Tibial artery (tissue), 4 donors: ENCODE measurements at regions not wholly inside any gene's neighbourhood (a gene's known extent, or its start where the extent isn't known, plus 50 kb on each side); places are given as distances from the start of the nearest gene placed in this dataset.
"Not testable (repeated sequence)": the region's sequence is repeated elsewhere in the genome, so short reads cannot be mapped to it uniquely, and the experiment has no call there.

Experiments
- DNase-seq, 2 donors: peaks; one replicate each; pipeline ENCODE4 v3.0.0-alpha.2; 2019
- H3K27ac ChIP-seq, 2 donors: fragments of 200-600 bp; sonication (generic) in 1 of 2; 1 replicate in 1 of 2; 2 replicates in 1 of 2; pipeline ENCODE4 v1.5.1; 2018 to 2019; ENCODE audit warnings: mild to moderate bottlenecking in 1 of 2
- H3K27me3 ChIP-seq, 2 donors: fragments of 200-600 bp; sonication (generic) in 1 of 2; one replicate each; pipeline versions ENCODE4 v1.5.1 to v1.6.0; 2016 to 2019
- H3K36me3 ChIP-seq, 3 donors: fragments of 200-600 bp; sonication (generic) in 2 of 3; one replicate each; pipeline ENCODE4 v1.5.1; 2016 to 2019; ENCODE audit warnings: mild to moderate bottlenecking in 2 of 3
- H3K4me1 ChIP-seq, 4 donors: fragments of 200-600 bp; sonication (generic) in 2 of 4; 1 replicate in 3 of 4; 2 replicates in 1 of 4; pipeline ENCODE4 v1.5.1; 2016 to 2019
- H3K4me3 ChIP-seq, 2 donors: fragments of 200-600 bp; sonication (generic) in 1 of 2; 1 replicate in 1 of 2; 2 replicates in 1 of 2; pipeline ENCODE4 v1.5.1; 2018 to 2019; ENCODE audit warnings: mild to moderate bottlenecking in 2 of 2
- H3K9me3 ChIP-seq, 3 donors: fragments of 200-600 bp; sonication (generic) in 1 of 3; one replicate each; pipeline ENCODE4 v1.5.1; 2016 to 2019
- CTCF ChIP-seq, 2 experiments: fragments of 200-600 bp in 1 of 2; fragments of 450-650 bp in 1 of 2; IDR thresholded peaks; one replicate each; pipeline ENCODE4 v1.5.1; 2017 to 2019; ENCODE audit warnings: antibody characterized with exemption in 2 of 2, mild to moderate bottlenecking in 1 of 2, moderate library complexity in 1 of 2
- intact Hi-C: fragments of 100-400 bp; cut with DNase I; formaldehyde crosslinking; loops from one replicate; pipeline ENCODE4 v1.15.0; 2023; ENCODE audit warnings: low total_unique reads

GRCh38 chr14:42508209-42508946 is 901.7 kb downstream of the LRFN5 start:
- no peaks in the 10 kb centered on the region for H3K4me1 ChIP-seq
- DNase-seq = no peak
- H3K36me3 ChIP-seq = no peaks in the 10 kb centered on the region
- H3K9me3 ChIP-seq = no peaks in the 10 kb centered on the region
- H3K27me3 ChIP-seq = no peaks in the 10 kb centered on the region
- no peak overlapping the region for H3K4me3 ChIP-seq
- H3K27ac ChIP-seq = no peak overlapping the region
- TF ChIP-seq CTCF (IDR thresholded peaks at IDR 0.05) = no peak
- intact Hi-C loops = no loop called here

- Histone ChIP-seq H3K4me1 (no peaks in the 10 kb centered on the region), H3K9me3 (no peaks in the 10 kb centered on the region), H3K4me3 (no peak overlapping the region), H3K36me3 (no peaks in the 10 kb centered on the region), H3K27ac (no peak overlapping the region), H3K27me3 (no peaks in the 10 kb centered on the region)
- TF ChIP-seq CTCF (IDR thresholded peaks at IDR 0.05) = no peak
- intact Hi-C loops = no loop called here
- no peak for DNase-seq
Observed at GRCh38 chr14:42504433-42504832, 897.8 kb downstream of the LRFN5 start.

GRCh38 chr14:42499137-42499536 is 892.5 kb downstream of the LRFN5 start:
- H3K27me3 ChIP-seq = no peaks in the 10 kb centered on the region
- DNase-seq = no peak
- intact Hi-C loops = no loop called here
- no peaks in the 10 kb centered on the region for H3K9me3 ChIP-seq
- no peak overlapping the region for H3K4me3 ChIP-seq
- no peak for TF ChIP-seq CTCF (IDR thresholded peaks at IDR 0.05)
- H3K4me1 ChIP-seq = no peaks in the 10 kb centered on the region
- no peak overlapping the region for H3K27ac ChIP-seq
- H3K36me3 ChIP-seq = no peaks in the 10 kb centered on the region

- Histone ChIP-seq H3K36me3 (no peaks in the 10 kb centered on the region), H3K9me3 (no peaks in the 10 kb centered on the region), H3K27me3 (no peaks in the 10 kb centered on the region), H3K4me3 (no peak overlapping the region), H3K4me1 (no peaks in the 10 kb centered on the region), H3K27ac (no peak overlapping the region)
- DNase-seq = no peak
- TF ChIP-seq CTCF (IDR thresholded peaks at IDR 0.05) = no peak
- intact Hi-C loops = no loop called here
Observed at GRCh38 chr14:42490536-42490935, 883.9 kb downstream of the LRFN5 start.

GRCh38 chr14:42488965-42489364 is 882.3 kb downstream of the LRFN5 start:
- Histone ChIP-seq H3K27me3 (no peaks in the 10 kb centered on the region), H3K36me3 (no peaks in the 10 kb centered on the region), H3K27ac (no peak overlapping the region), H3K4me1 (no peaks in the 10 kb centered on the region), H3K4me3 (no peak overlapping the region), H3K9me3 (no peaks in the 10 kb centered on the region)
- intact Hi-C loops = no loop called here
- no peak for DNase-seq
- TF ChIP-seq CTCF (IDR thresholded peaks at IDR 0.05) = no peak

- not testable (repeated sequence) for DNase-seq
Observed at GRCh38 chr14:42482345-42482971, 875.8 kb downstream of the LRFN5 start.

GRCh38 chr14:42481714-42482113 is 875.0 kb downstream of the LRFN5 start:
- H3K9me3 ChIP-seq, H3K27me3 ChIP-seq, DNase-seq, H3K4me1 ChIP-seq, H3K27ac ChIP-seq, intact Hi-C loops, H3K36me3 ChIP-seq, H3K4me3 ChIP-seq: not testable (repeated sequence)

More at GRCh38 chr14:42482345-42482971, 875.8 kb downstream of the LRFN5 start:
- H3K4me1 ChIP-seq, H3K27ac ChIP-seq, H3K9me3 ChIP-seq, H3K36me3 ChIP-seq, H3K27me3 ChIP-seq, intact Hi-C loops, H3K4me3 ChIP-seq: not testable (repeated sequence)
